GM18498 (cell line): ENCODE measurements at regions not wholly inside any gene's neighbourhood (a gene's known extent, or its start where the extent isn't known, plus 50 kb on each side); places are given as distances from the start of the nearest gene placed in this dataset.

Experiments used
- ATAC-seq: cut with Tn5 transposase; IDR thresholded peaks from one replicate; pipeline ENCODE4 v1.9.1; 2021; ENCODE audit warnings: mild to moderate bottlenecking, moderate library complexity; ENCODE audit not compliant: unreplicated experiment

GRCh38 chr2:34663314-34663713 lies 1064.2 kb upstream of the FAM98A start:
- no peak for ATAC-seq

GRCh38 chr2:34660741-34661140 lies 1061.6 kb upstream of the FAM98A start:
- ATAC-seq: no peak

GRCh38 chr2:34656632-34657031 lies 1057.5 kb upstream of the FAM98A start:
- peak; percentile 80 for ATAC-seq

- no peak for ATAC-seq
These were observed 1053.5 kb upstream of the FAM98A start for GRCh38 chr2:34652636-34653035.

- ATAC-seq: no peak
These were observed 1047.8 kb upstream of the FAM98A start for GRCh38 chr2:34646901-34647300.

- no peak for ATAC-seq
These were observed 1033.2 kb upstream of the FAM98A start for GRCh38 chr2:34632327-34632726.

GRCh38 chr2:34627003-34627402 lies 1027.9 kb upstream of the FAM98A start:
- ATAC-seq: no peak

GRCh38 chr2:34604164-34604563 lies 1005.1 kb upstream of the FAM98A start:
- ATAC-seq: no peak

GRCh38 chr2:34602262-34602661 lies 1003.2 kb upstream of the FAM98A start:
- no peak for ATAC-seq

- no peak for ATAC-seq
These were observed 1002.5 kb upstream of the FAM98A start for GRCh38 chr2:34601561-34601960.

- no peak for ATAC-seq
These were observed 979.5 kb upstream of the FAM98A start for GRCh38 chr2:34578641-34579040.

- ATAC-seq: no peak
These were observed 971.3 kb upstream of the FAM98A start for GRCh38 chr2:34570266-34570872.

GRCh38 chr2:34567128-34567527 lies 968.0 kb upstream of the FAM98A start:
- ATAC-seq: no peak

- no peak for ATAC-seq
These were observed 953.2 kb upstream of the FAM98A start for GRCh38 chr2:34552337-34552736.

- no peak for ATAC-seq
These were observed 950.7 kb upstream of the FAM98A start for GRCh38 chr2:34549710-34550345.

GRCh38 chr2:34547900-34548299 lies 948.8 kb upstream of the FAM98A start:
- no peak for ATAC-seq

- no peak for ATAC-seq
These were observed 948.2 kb upstream of the FAM98A start for GRCh38 chr2:34547340-34547739.

GRCh38 chr2:34545486-34546136 lies 946.5 kb upstream of the FAM98A start:
- no peak for ATAC-seq

GRCh38 chr2:34534761-34535160 lies 935.7 kb upstream of the FAM98A start:
- no peak for ATAC-seq

- ATAC-seq: no peak
These were observed 935.2 kb upstream of the FAM98A start for GRCh38 chr2:34534341-34534740.

- ATAC-seq: no peak
These were observed 934.6 kb upstream of the FAM98A start for GRCh38 chr2:34533585-34534183.

GRCh38 chr2:34529965-34530364 lies 930.9 kb upstream of the FAM98A start:
- no peak for ATAC-seq
